ENCODE measurements at regions not wholly inside any gene's neighbourhood (a gene's known extent, or its start where the extent isn't known, plus 50 kb on each side); places are given as distances from the start of the nearest gene placed in this dataset.

GRCh38 chr5:7321724-7322123 is 74.2 kb upstream of the ADCY2 start:
- 69% methylated on average over 2 of the region's 2 CpGs for WGBS (ENCODE audit: low lambda C conversion rate, missing lambda C conversion rate)
- DNase-seq (ENCODE audit: low spot score): peak; percentile 22
- H3K4me3 ChIP-seq: no peak overlapping the region
- H3K4me1 ChIP-seq (ENCODE audit: insufficient read depth): no peaks in the 10 kb centered on the region
- no peaks in the 10 kb centered on the region for H3K27me3 ChIP-seq
- H3K4me2 ChIP-seq: no peak overlapping the region
- H3K9me3 ChIP-seq (ENCODE audit: low read depth): no peaks in the 10 kb centered on the region
- H3K9me2 ChIP-seq (replicated peaks; ENCODE audit: insufficient read depth): no peaks in the 10 kb centered on the region
- no peaks in the 10 kb centered on the region for H3K79me2 ChIP-seq
- TF ChIP-seq, protein P1, sequence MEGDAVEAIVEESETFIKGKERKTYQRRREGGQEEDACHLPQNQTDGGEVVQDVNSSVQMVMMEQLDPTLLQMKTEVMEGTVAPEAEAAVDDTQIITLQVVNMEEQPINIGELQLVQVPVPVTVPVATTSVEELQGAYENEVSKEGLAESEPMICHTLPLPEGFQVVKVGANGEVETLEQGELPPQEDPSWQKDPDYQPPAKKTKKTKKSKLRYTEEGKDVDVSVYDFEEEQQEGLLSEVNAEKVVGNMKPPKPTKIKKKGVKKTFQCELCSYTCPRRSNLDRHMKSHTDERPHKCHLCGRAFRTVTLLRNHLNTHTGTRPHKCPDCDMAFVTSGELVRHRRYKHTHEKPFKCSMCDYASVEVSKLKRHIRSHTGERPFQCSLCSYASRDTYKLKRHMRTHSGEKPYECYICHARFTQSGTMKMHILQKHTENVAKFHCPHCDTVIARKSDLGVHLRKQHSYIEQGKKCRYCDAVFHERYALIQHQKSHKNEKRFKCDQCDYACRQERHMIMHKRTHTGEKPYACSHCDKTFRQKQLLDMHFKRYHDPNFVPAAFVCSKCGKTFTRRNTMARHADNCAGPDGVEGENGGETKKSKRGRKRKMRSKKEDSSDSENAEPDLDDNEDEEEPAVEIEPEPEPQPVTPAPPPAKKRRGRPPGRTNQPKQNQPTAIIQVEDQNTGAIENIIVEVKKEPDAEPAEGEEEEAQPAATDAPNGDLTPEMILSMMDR (IDR thresholded peaks at IDR 0.05; ENCODE audit: poor library complexity): no peak
- no peak for TF ChIP-seq EZH2 (IDR thresholded peaks at IDR 0.05; ENCODE audit: borderline replicate concordance)
- TF ChIP-seq EZH2phosphoT487 (IDR thresholded peaks at IDR 0.05; ENCODE audit: low read depth, severe bottlenecking, unreplicated experiment): no peak
- no peaks in the 10 kb centered on the region for H3K36me3 ChIP-seq (replicated peaks; ENCODE audit: insufficient read depth, low read depth)
- H2AFZ ChIP-seq: no peak overlapping the region
- H4K20me1 ChIP-seq (ENCODE audit: insufficient read depth, poor library complexity, severe bottlenecking): no peaks in the 10 kb centered on the region
- no peak overlapping the region for H3K27ac ChIP-seq

- 93% methylated on average over 4 of the region's 4 CpGs for WGBS (ENCODE audit: low lambda C conversion rate, missing lambda C conversion rate)
- TF ChIP-seq EZH2phosphoT487 (IDR thresholded peaks at IDR 0.05; ENCODE audit: low read depth, severe bottlenecking, unreplicated experiment) (no peak), EZH2 (IDR thresholded peaks at IDR 0.05; ENCODE audit: borderline replicate concordance) (no peak)
- TF ChIP-seq, protein P1 (IDR thresholded peaks at IDR 0.05; ENCODE audit: poor library complexity): no peak
- no peaks in the 10 kb centered on the region for H3K36me3 ChIP-seq (replicated peaks; ENCODE audit: insufficient read depth, low read depth)
- no peak overlapping the region for H2AFZ ChIP-seq
- no peak overlapping the region for H3K27ac ChIP-seq
- H3K4me3 ChIP-seq: no peak overlapping the region
- H3K4me1 ChIP-seq (ENCODE audit: insufficient read depth): no peaks in the 10 kb centered on the region
- no peaks in the 10 kb centered on the region for H4K20me1 ChIP-seq (ENCODE audit: insufficient read depth, poor library complexity, severe bottlenecking)
- H3K27me3 ChIP-seq: no peaks in the 10 kb centered on the region
- DNase-seq (ENCODE audit: low spot score): no peak
- no peaks in the 10 kb centered on the region for H3K79me2 ChIP-seq
- H3K4me2 ChIP-seq: no peak overlapping the region
- no peaks in the 10 kb centered on the region for H3K9me2 ChIP-seq (replicated peaks; ENCODE audit: insufficient read depth)
- no peaks in the 10 kb centered on the region for H3K9me3 ChIP-seq (ENCODE audit: low read depth)
These were observed 71.0 kb upstream of the ADCY2 start for GRCh38 chr5:7324919-7325318.

- 89% methylated on average over 8 of the region's 8 CpGs for WGBS (ENCODE audit: low lambda C conversion rate, missing lambda C conversion rate)
- no peak overlapping the region for H3K27ac ChIP-seq
- H3K4me3 ChIP-seq: no peak overlapping the region
- H2AFZ ChIP-seq: no peak overlapping the region
- no peak for TF ChIP-seq EZH2 (IDR thresholded peaks at IDR 0.05; ENCODE audit: borderline replicate concordance)
- no peak for TF ChIP-seq EZH2phosphoT487 (IDR thresholded peaks at IDR 0.05; ENCODE audit: low read depth, severe bottlenecking, unreplicated experiment)
- TF ChIP-seq, protein P1 (IDR thresholded peaks at IDR 0.05; ENCODE audit: poor library complexity): no peak
- no peaks in the 10 kb centered on the region for H3K36me3 ChIP-seq (replicated peaks; ENCODE audit: insufficient read depth, low read depth)
- no peak for DNase-seq (ENCODE audit: low spot score)
- H3K9me2 ChIP-seq (replicated peaks; ENCODE audit: insufficient read depth): no peaks in the 10 kb centered on the region
- no peaks in the 10 kb centered on the region for H3K79me2 ChIP-seq
- H3K4me1 ChIP-seq (ENCODE audit: insufficient read depth): no peaks in the 10 kb centered on the region
- no peak overlapping the region for H3K4me2 ChIP-seq
- no peaks in the 10 kb centered on the region for H4K20me1 ChIP-seq (ENCODE audit: insufficient read depth, poor library complexity, severe bottlenecking)
- no peaks in the 10 kb centered on the region for H3K27me3 ChIP-seq
- H3K9me3 ChIP-seq (ENCODE audit: low read depth): no peaks in the 10 kb centered on the region
These were observed 69.7 kb upstream of the ADCY2 start for GRCh38 chr5:7325975-7326913.
